GM12878 (cell line): ENCODE measurements at regions not wholly inside any gene's neighbourhood (a gene's known extent, or its start where the extent isn't known, plus 50 kb on each side); places are given as distances from the start of the nearest gene placed in this dataset.

ENCODE experiments used
- ATAC-seq: fragments of 200-7000 bp; cut with Tn5 transposase; 3 replicates; pipeline ENCODE4 v1.9.1; 2020; ENCODE audit warnings: mild to moderate bottlenecking, moderate library complexity
- BruUV-seq: library from RNA; stranded (reverse); fragments of 400-500 nt; replicated peaks from 2 replicates; lab custom pipeline; 2021; lab: Mats Ljungman, UMichigan
- CTCF ChIA-PET: fragments of 300-600 bp; sonication (Branson Sonifier 250); formaldehyde crosslinking; extraction: SDS; loops from one replicate; lab custom pipeline; 2021; ENCODE audit warnings: inconsistent platforms; lab: Yijun Ruan, JAX
- POLR2A ChIA-PET: fragments of 350-600 bp; formaldehyde crosslinking; extraction: SDS; loops from one replicate; lab custom pipeline; 2021; ENCODE audit warnings: inconsistent platforms; lab: Charles Lee
- RAD21 ChIA-PET: fragments of 300-600 bp; sonication (Branson Sonifier 250); formaldehyde crosslinking; loops from one replicate; lab custom pipeline; 2023; ENCODE audit warnings: antibody characterized with exemption; ENCODE audit not compliant: unreplicated experiment; lab: Charles Lee
- SMC1A ChIA-PET: fragments of 300-600 bp; sonication (Branson Sonifier 250); formaldehyde crosslinking; loops from one replicate; lab custom pipeline; 2023; ENCODE audit not compliant: unreplicated experiment, uncharacterized antibody; lab: Charles Lee
- DNase-seq: peaks from one replicate; pipeline ENCODE4 v3.0.0-alpha.2; 2011; ENCODE audit warnings: low read depth, low spot score
- FAIRE-seq: peaks from 3 replicates; lab custom pipeline; 2011; peaks lifted over from hg19 to GRCh38; lab: Jason Lieb, UNC
- H2AFZ ChIP-seq: 2 replicates; pipeline ENCODE4 v1.6.0; 2011; ENCODE audit warnings: low read depth, low read length, control low read depth; ENCODE audit not compliant: control insufficient read depth
- H3K27ac ChIP-seq: 2 replicates; pipeline ENCODE4 v1.5.1; 2011; ENCODE audit warnings: control low read depth; ENCODE audit not compliant: control insufficient read depth, insufficient read depth
- H3K27me3 ChIP-seq, 2 experiments: replicated peaks in 1 of 2; 2 replicates each; pipeline versions ENCODE4 v1.6.0 to v1.6.1; 2011; ENCODE audit warnings: low read length in 1 of 2; ENCODE audit not compliant: control insufficient read depth in 2 of 2, insufficient read depth in 2 of 2
- H3K36me3 ChIP-seq, 2 experiments: 2 replicates each; pipeline ENCODE4 v1.5.1; 2011; ENCODE audit warnings: low read length in 1 of 2; ENCODE audit not compliant: control insufficient read depth in 2 of 2, insufficient read depth in 2 of 2
- H3K4me1 ChIP-seq: 2 replicates; pipeline ENCODE4 v1.6.1; 2011; ENCODE audit warnings: mild to moderate bottlenecking, low read length, moderate library complexity, mixed read lengths; ENCODE audit not compliant: control insufficient read depth, insufficient read depth
- H3K4me2 ChIP-seq: 2 replicates; pipeline ENCODE4 v1.6.0; 2011; ENCODE audit warnings: control low read depth; ENCODE audit not compliant: control insufficient read depth, insufficient read depth
- H3K4me3 ChIP-seq: fragments of 200-600 bp; sonication (generic); 2 replicates; pipeline ENCODE4 v1.5.1; 2016
- H3K79me2 ChIP-seq: 2 replicates; pipeline ENCODE4 v1.6.0; 2011; ENCODE audit warnings: low read length; ENCODE audit not compliant: control insufficient read depth, insufficient read depth
- H3K9ac ChIP-seq: 2 replicates; pipeline ENCODE4 v1.8.0; 2011; ENCODE audit warnings: low read length, control low read depth, mixed read lengths; ENCODE audit not compliant: control insufficient read depth, insufficient read depth
- H3K9me3 ChIP-seq: replicated peaks from 3 replicates; pipeline ENCODE4 v1.5.1; 2011; ENCODE audit warnings: mild to moderate bottlenecking, low read length; ENCODE audit not compliant: control insufficient read depth, insufficient read depth
- H4K20me1 ChIP-seq: 2 replicates; pipeline ENCODE4 v1.6.0; 2011; ENCODE audit not compliant: control insufficient read depth, insufficient read depth
- ATF2 ChIP-seq: IDR thresholded peaks from 2 replicates; pipeline ENCODE4 v1.6.1; 2012; ENCODE audit warnings: low read length, inconsistent platforms
- BCL11A ChIP-seq: IDR thresholded peaks from 2 replicates; pipeline ENCODE4 v1.6.1; 2011; ENCODE audit warnings: low read depth, low read length
- CHD1 ChIP-seq: IDR thresholded peaks from 2 replicates; pipeline ENCODE4 v1.6.1; 2012; ENCODE audit warnings: low read depth, low read length, improper control_type of control experiment
- CHD4 ChIP-seq: fragments of 200-600 bp; sonication (generic); IDR thresholded peaks from 2 replicates; pipeline ENCODE4 v1.6.1; 2016; ENCODE audit warnings: mild to moderate bottlenecking
- FOXM1 ChIP-seq: IDR thresholded peaks from 2 replicates; pipeline ENCODE4 v1.6.1; 2012; ENCODE audit warnings: low read depth, mild to moderate bottlenecking, inconsistent platforms, low read length, moderate library complexity
- KLF5 ChIP-seq: fragments of 450-650 bp; IDR thresholded peaks from 2 replicates; pipeline ENCODE4 v1.6.1; 2014; ENCODE audit warnings: mild to moderate bottlenecking; ENCODE audit not compliant: partially characterized antibody
- LARP7 ChIP-seq: fragments of 450-650 bp; IDR thresholded peaks from 2 replicates; pipeline ENCODE4 v1.6.1; 2017; ENCODE audit warnings: mild to moderate bottlenecking
- MEF2A ChIP-seq: IDR thresholded peaks from 2 replicates; pipeline ENCODE4 v1.6.1; 2011; ENCODE audit warnings: low read depth, mild to moderate bottlenecking, low read length, moderate library complexity; ENCODE audit not compliant: insufficient read depth
- MXI1 ChIP-seq: fragments of 150-350 bp; IDR thresholded peaks from 2 replicates; pipeline ENCODE4 v1.6.1; 2011; ENCODE audit warnings: low read depth, mild to moderate bottlenecking, inconsistent platforms, low read length, improper control_type of control experiment
- NFXL1 ChIP-seq: fragments of 450-650 bp; IDR thresholded peaks from 2 replicates; pipeline ENCODE4 v1.6.1; 2017; ENCODE audit warnings: antibody characterized with exemption, mild to moderate bottlenecking, borderline replicate concordance
- NR2C1 ChIP-seq: fragments of 450-650 bp; IDR thresholded peaks from 2 replicates; pipeline ENCODE4 v1.6.1; 2017; ENCODE audit warnings: antibody characterized with exemption, mild to moderate bottlenecking, moderate library complexity
- RBBP5 ChIP-seq: fragments of 200-600 bp; sonication (generic); conservative IDR thresholded peaks from 2 replicates; pipeline ENCODE4 v1.6.1; 2016
- RFX5 ChIP-seq: IDR thresholded peaks from 2 replicates; pipeline ENCODE4 v1.6.1; 2011; ENCODE audit warnings: low read depth, low read length, improper control_type of control experiment
- SP1 ChIP-seq: IDR thresholded peaks from one replicate; pipeline ENCODE4 v1.6.1; 2011; ENCODE audit warnings: low read depth, low read length
- TAF1 ChIP-seq: IDR thresholded peaks from 2 replicates; pipeline ENCODE4 v1.6.1; 2011; ENCODE audit warnings: mild to moderate bottlenecking, low read depth, low read length, borderline replicate concordance
- ZBTB40 ChIP-seq: fragments of 450-650 bp; IDR thresholded peaks from 2 replicates; pipeline ENCODE4 v1.6.1; 2016; ENCODE audit warnings: mild to moderate bottlenecking, moderate library complexity, borderline replicate concordance
- ZNF274 ChIP-seq: IDR thresholded peaks from one replicate; pipeline ENCODE4 v1.8.0; 2011; ENCODE audit not compliant: insufficient read length, insufficient read depth
- WGBS: methylation state at CpG from one replicate; pipeline ENCODE4 v1.1.6; 2016; ENCODE audit warnings: low lambda C conversion rate; ENCODE audit not compliant: insufficient replicate concordance, insufficient coverage; ENCODE audit errors: missing lambda C conversion rate; 5-methylcytosine and 5-hydroxymethylcytosine counted together
- in situ Hi-C: fragments of 300-500 bp; cut with MboI; formaldehyde crosslinking; loops from 9 replicates; pipeline ENCODE4 v1.14.3; 2018; ENCODE audit warnings: mixed read lengths
- intact Hi-C: fragments of 100-400 bp; cut with micrococcal nuclease; formaldehyde crosslinking; loops from one replicate; pipeline ENCODE4 v1.14.2; 2022; ENCODE audit not compliant: unreplicated experiment

- no peak for ATAC-seq
- no peak for DNase-seq
- H3K27me3 ChIP-seq = no peaks in the 10 kb centered on the region
- ChIA-PET CTCF (no interaction called here), RAD21 (no interaction called here), POLR2A (no interaction called here), SMC1A (no interaction called here)
- H2AFZ ChIP-seq = no peak overlapping the region
- no peaks in the 10 kb centered on the region for H3K4me1 ChIP-seq
- H3K36me3 ChIP-seq = no peaks in the 10 kb centered on the region
- 0% methylated on average over 1 of the region's 1 CpG for WGBS
- H3K9me3 ChIP-seq = no peaks in the 10 kb centered on the region
- no peak for TF ChIP-seq SP1
- TF ChIP-seq RFX5 = no peak
- TF ChIP-seq RBBP5 = no peak
- no peak for TF ChIP-seq ATF2
- TF ChIP-seq FOXM1 = no peak
- TF ChIP-seq LARP7 = no peak
- H4K20me1 ChIP-seq = no peaks in the 10 kb centered on the region
- H3K4me3 ChIP-seq = no peak overlapping the region
- in situ Hi-C loops (no loop called here), intact Hi-C loops (no loop called here)
- no peaks in the 10 kb centered on the region for H3K79me2 ChIP-seq
- H3K4me2 ChIP-seq = no peak overlapping the region
- BruUV-seq = no TSS peak
- H3K27ac ChIP-seq = no peak overlapping the region
- no peak for FAIRE-seq
- no peak overlapping the region for H3K9ac ChIP-seq
Observed at GRCh38 chr3:159364511-159364910, 562.7 kb downstream of the MFSD1 start.

- ATAC-seq (no peak), DNase-seq (no peak), FAIRE-seq (no peak)
- Histone ChIP-seq H3K9me3 (no peaks in the 10 kb centered on the region), H2AFZ (no peak overlapping the region), H4K20me1 (no peaks in the 10 kb centered on the region), H3K9ac (no peak overlapping the region), H3K79me2 (no peaks in the 10 kb centered on the region), H3K27me3 (no peaks in the 10 kb centered on the region), H3K4me3 (no peak overlapping the region), H3K4me1 (no peaks in the 10 kb centered on the region), H3K27ac (no peak overlapping the region), H3K4me2 (no peak overlapping the region), H3K36me3 (no peaks in the 10 kb centered on the region)
- ChIA-PET RAD21 (no interaction called here), SMC1A (no interaction called here), CTCF (no interaction called here), POLR2A (no interaction called here)
- BruUV-seq = no TSS peak
- intact Hi-C loops (no loop called here), in situ Hi-C loops (no loop called here)
- TF ChIP-seq BCL11A (no peak), MEF2A (no peak), KLF5 (no peak), CHD4 (no peak), CHD1 (no peak), NFXL1 (no peak), ZNF274 (no peak), TAF1 (no peak), NR2C1 (no peak), ZBTB40 (no peak), MXI1 (no peak)
Observed at GRCh38 chr3:159366476-159366875, 564.6 kb downstream of the MFSD1 start.
